ENCODE measurements at regions not wholly inside any gene's neighbourhood (a gene's known extent, or its start where the extent isn't known, plus 50 kb on each side); places are given as distances from the start of the nearest gene placed in this dataset.
"Not testable (repeated sequence)": the region's sequence is repeated elsewhere in the genome, so short reads cannot be mapped to it uniquely, and the experiment has no call there.

DNA sequence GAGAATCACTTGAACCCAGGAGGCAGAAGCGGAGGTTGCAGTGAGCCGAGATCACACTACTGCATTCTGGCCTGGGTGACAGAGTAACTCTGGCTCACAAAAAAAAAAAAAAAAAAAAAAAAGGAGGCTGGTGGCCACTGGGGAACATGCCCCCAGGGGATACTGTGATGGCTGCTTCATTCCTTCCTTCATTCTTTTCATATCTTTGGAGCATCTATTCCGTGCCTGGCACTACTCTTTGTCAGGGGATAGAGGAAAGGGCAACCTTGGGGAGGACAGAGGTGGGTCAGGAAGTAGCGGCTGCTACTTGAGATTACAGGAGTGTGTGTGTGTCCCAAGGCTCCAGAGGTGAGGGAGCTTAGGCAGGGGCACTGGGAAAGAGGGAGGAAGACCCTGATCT lies 236.4 kb upstream of the NUPR2 start:
- 71% methylated on average over 4 of the region's 4 CpGs for WGBS
- H3K9me3 ChIP-seq (ENCODE audit: control insufficient read depth, low read length); H3K4me3 ChIP-seq (ENCODE audit: low read length); H3K27me3 ChIP-seq (ENCODE audit: control insufficient read depth, insufficient read depth); ATAC-seq; intact Hi-C loops (cut with DNase I); H3K4me1 ChIP-seq (ENCODE audit: control insufficient read depth, insufficient read depth, low read length); H3K27ac ChIP-seq (ENCODE audit: low read length); DNase-seq: not testable (repeated sequence)

DNA sequence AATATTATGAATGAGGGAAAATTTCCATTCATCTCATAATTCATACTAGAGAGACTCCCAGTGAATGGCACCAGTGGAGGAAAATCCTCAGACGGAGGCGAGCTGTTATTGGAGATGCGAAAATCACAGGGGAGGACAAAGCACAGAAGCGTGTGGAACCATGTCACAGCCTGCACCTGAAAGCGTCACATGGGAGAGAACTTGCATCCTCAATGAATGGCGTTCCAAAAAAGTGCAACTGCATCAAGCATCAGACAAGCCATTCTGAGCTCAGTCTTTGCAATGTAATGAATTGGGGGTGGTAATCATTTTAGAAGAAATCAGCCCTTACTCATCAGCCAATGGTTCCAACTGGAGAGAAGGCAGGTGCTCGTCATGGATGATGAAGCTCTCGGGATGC lies 235.0 kb upstream of the NUPR2 start:
- H3K27ac ChIP-seq (ENCODE audit: low read length); H3K9me3 ChIP-seq (ENCODE audit: control insufficient read depth, low read length); DNase-seq; H3K4me1 ChIP-seq (ENCODE audit: control insufficient read depth, insufficient read depth, low read length); intact Hi-C loops (cut with DNase I); ATAC-seq; H3K27me3 ChIP-seq (ENCODE audit: control insufficient read depth, insufficient read depth); H3K4me3 ChIP-seq (ENCODE audit: low read length): not testable (repeated sequence)
- WGBS, result 75% methylated on average over 8 of the region's 8 CpGs

DNA sequence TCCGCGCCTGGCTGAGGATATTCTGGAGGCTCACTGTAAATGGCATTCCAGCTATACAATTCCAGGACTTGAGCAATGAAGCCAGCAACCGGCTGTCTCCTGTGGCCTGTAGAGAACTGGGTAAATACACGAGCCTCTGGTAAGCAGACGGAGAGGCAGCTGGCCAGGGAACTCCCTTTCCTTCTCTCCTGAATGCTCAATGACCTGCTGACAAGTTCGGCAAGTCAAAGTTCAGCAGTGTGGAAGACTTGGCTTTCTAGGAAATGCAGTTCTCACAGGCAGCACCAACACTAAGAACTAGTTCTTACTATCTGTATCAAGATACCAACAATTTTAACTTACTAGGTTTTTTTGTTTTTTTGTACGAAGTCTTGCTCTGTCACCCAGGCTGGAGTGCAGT lies 232.1 kb upstream of the NUPR2 start:
- WGBS, result 79% methylated on average over 7 of the region's 7 CpGs
- H3K4me1 ChIP-seq (ENCODE audit: control insufficient read depth, insufficient read depth, low read length); H3K27me3 ChIP-seq (ENCODE audit: control insufficient read depth, insufficient read depth); H3K27ac ChIP-seq (ENCODE audit: low read length); ATAC-seq; DNase-seq; H3K9me3 ChIP-seq (ENCODE audit: control insufficient read depth, low read length); intact Hi-C loops (cut with DNase I); H3K4me3 ChIP-seq (ENCODE audit: low read length): not testable (repeated sequence)

DNA sequence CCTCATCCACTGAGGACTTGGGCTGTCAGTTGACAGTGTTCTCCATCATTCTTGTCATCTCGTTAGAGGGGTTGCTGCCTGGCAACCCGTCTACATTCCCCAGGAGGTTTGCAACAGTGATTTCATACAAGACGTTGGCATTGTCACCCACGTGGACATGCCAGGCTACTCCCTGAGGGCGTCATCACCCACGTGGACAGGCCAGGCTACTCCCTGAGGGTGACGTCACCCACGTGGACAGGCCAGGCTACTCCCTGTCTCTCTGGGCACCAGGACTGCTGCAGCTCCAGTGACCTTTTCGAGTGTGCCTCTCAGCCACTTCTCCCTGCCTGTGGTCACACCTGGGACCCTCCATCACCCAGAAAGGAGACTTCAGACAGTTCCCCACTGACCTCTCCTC lies 212.1 kb upstream of the NUPR2 start:
- H3K27me3 ChIP-seq (ENCODE audit: control insufficient read depth, insufficient read depth); H3K27ac ChIP-seq (ENCODE audit: low read length); H3K4me3 ChIP-seq (ENCODE audit: low read length); DNase-seq; H3K9me3 ChIP-seq (ENCODE audit: control insufficient read depth, low read length); H3K4me1 ChIP-seq (ENCODE audit: control insufficient read depth, insufficient read depth, low read length); intact Hi-C loops (cut with DNase I); ATAC-seq: not testable (repeated sequence)
- WGBS, result 70% methylated on average over 9 of the region's 9 CpGs

DNA sequence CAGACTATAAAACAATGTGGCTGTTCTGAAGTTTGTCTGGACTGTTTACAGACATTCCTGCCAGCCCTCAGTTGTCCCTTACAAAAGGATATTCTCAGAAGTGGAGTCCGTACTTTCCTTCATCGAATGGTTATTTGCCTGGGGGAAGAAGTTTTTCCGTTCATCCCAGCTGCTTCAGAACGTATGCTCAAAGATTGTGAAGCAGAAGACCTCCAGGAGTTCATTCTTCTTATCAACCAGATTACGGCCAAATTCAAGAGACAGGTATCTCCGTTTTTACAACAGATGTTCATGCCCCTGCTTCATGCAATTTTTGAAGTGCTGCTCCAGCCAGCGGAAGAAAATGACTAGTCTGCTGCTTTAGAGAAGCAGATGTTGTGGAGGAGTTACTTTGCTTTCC lies 174.3 kb upstream of the NUPR2 start:
- Histone ChIP-seq H3K9me3 (ENCODE audit: control insufficient read depth, low read length) (no peaks in the 10 kb centered on the region), H3K27me3 (ENCODE audit: control insufficient read depth, insufficient read depth) (no peaks in the 10 kb centered on the region), H3K27ac (ENCODE audit: low read length) (no peak overlapping the region), H3K4me3 (ENCODE audit: low read length) (no peak overlapping the region), H3K4me1 (ENCODE audit: control insufficient read depth, insufficient read depth, low read length) (no peaks in the 10 kb centered on the region)
- DNase-seq (no peak), ATAC-seq (no peak)
- intact Hi-C loops (cut with DNase I), result no loop called here
- 70% methylated on average over 7 of the region's 7 CpGs for WGBS

DNA sequence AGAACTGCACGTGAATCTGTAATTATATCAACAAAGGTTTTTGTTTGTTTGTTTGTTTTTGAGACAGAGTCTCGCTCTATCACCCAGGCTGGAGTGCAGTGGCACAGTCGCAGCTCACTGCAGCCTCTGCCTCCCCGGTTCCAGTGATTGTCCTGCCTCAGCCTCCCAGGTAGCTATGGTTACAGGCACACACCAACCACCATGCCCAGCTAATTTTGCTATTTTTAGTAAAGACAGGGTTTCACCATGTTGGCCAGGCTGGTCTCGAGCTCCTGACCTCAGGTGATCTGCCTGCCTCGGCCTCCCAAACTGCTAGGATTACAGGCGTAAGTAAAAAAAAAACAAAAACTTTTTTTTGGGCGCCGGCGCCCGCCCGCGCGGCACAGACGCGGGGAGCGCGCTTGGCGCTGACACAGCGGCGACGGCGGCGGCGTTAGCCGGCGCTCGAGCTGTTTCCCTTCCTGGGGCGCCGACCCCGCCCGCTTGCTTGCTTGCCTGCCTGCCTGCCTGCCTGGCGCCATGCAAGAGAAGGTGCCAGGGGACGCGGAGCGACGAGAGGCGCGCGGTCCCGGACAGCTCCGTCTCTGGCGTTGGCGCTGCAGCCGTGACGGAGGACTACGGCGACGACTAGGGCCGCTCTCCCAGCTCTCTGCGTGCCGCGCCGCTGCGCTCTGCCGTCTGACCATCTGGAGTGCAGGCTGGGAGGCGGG lies 171.4 kb upstream of the NUPR2 start:
- no peak overlapping the region for H3K27ac ChIP-seq (ENCODE audit: low read length)
- 3% methylated on average over 57 of the region's 57 CpGs for WGBS
- ATAC-seq, result peak; percentile 52 to 72
- H3K27me3 ChIP-seq (ENCODE audit: control insufficient read depth, insufficient read depth), result no peaks in the 10 kb centered on the region
- H3K4me1 ChIP-seq (ENCODE audit: control insufficient read depth, insufficient read depth, low read length), result no peaks in the 10 kb centered on the region
- H3K9me3 ChIP-seq (ENCODE audit: control insufficient read depth, low read length), result no peaks in the 10 kb centered on the region
- peak in 2 of 3 donors; percentile 32 to 73 for DNase-seq
- peak overlapping the region; percentile 3 for H3K4me3 ChIP-seq (ENCODE audit: low read length)
- intact Hi-C loops (cut with DNase I), result no loop called here

DNA sequence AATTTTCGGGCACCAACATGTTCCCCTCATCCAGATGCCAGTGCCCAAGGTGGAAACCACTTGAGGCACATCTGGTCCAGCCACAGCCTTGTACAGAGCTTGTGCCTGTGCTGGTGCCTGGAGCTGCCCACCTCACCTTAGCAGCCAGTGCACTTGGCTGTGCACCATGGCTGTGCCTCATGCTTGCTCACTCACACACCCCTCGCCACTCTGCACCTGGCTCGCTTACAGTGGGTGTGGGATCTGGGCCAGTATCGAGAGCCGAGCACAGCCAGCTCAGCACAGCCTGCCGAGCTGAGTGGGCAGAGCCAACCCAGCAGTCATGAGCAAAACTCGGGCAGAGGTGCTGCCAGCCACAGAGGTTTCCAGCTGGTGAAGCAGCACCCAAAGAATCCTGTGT lies 139.9 kb upstream of the NUPR2 start:
- no peak overlapping the region for H3K4me3 ChIP-seq (ENCODE audit: low read length)
- DNase-seq (no peak), ATAC-seq (no peak)
- H3K27me3 ChIP-seq (ENCODE audit: control insufficient read depth, insufficient read depth), result no peaks in the 10 kb centered on the region
- H3K4me1 ChIP-seq (ENCODE audit: control insufficient read depth, insufficient read depth, low read length), result no peaks in the 10 kb centered on the region
- no peak overlapping the region for H3K27ac ChIP-seq (ENCODE audit: low read length)
- no peaks in the 10 kb centered on the region for H3K9me3 ChIP-seq (ENCODE audit: control insufficient read depth, low read length)
- WGBS, result 61% methylated on average over 7 of the region's 7 CpGs
- intact Hi-C loops (cut with DNase I), result no loop called here

DNA sequence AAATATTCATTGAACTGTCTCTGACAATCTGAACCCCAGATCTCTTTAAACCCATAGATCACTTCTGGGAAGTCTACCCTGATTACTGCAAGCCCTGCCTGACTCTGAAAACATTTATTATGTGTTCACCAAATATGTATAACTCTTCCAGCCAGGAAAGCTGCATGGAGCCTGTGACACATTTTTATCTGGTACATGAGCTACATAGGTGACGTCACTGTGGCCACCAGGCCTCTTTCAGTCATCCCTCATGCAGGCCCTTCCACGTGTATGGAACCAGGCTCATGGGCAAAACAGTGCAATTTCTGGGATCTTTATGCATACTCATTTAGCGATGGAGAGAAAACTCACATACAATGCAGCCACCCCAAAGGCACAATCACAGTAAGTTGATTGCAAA lies 133.9 kb upstream of the NUPR2 start:
- no peak overlapping the region for H3K4me3 ChIP-seq (ENCODE audit: low read length)
- no peaks in the 10 kb centered on the region for H3K27me3 ChIP-seq (ENCODE audit: control insufficient read depth, insufficient read depth)
- H3K4me1 ChIP-seq (ENCODE audit: control insufficient read depth, insufficient read depth, low read length), result no peaks in the 10 kb centered on the region
- DNase-seq (no peak), ATAC-seq (no peak)
- no peak overlapping the region for H3K27ac ChIP-seq (ENCODE audit: low read length)
- 56% methylated on average over 3 of the region's 3 CpGs for WGBS
- intact Hi-C loops (cut with DNase I), result no loop called here
- H3K9me3 ChIP-seq (ENCODE audit: control insufficient read depth, low read length), result no peaks in the 10 kb centered on the region

DNA sequence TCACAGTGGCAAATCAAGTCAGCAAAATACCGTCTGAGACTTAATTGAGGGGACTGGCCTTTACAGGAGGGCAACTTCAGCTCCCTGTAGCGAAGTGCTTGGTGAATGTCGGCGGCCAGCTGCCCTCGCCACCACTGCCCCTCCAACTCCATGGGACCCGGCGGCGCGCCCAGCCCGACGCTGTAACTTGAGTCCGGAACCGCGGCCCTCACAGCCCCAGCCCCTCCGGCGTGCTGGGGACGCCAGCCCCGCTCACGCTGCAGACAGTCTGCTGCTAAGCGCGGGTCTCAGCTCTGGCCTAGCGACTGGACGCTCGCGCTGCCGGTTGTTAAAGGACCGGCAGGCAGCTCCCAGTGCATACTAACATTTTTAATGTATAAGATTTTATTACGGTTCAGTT lies 113.4 kb upstream of the NUPR2 start:
- 16% methylated on average over 28 of the region's 28 CpGs for WGBS
- Histone ChIP-seq H3K27me3 (ENCODE audit: control insufficient read depth, insufficient read depth) (peaks cover 2% of the 10 kb centered on the region), H3K9me3 (ENCODE audit: control insufficient read depth, low read length) (no peaks in the 10 kb centered on the region), H3K4me3 (ENCODE audit: low read length) (no peak overlapping the region), H3K27ac (ENCODE audit: low read length) (no peak overlapping the region), H3K4me1 (ENCODE audit: control insufficient read depth, insufficient read depth, low read length) (no peaks in the 10 kb centered on the region)
- no peak for ATAC-seq
- DNase-seq, result no peak
- intact Hi-C loops (cut with DNase I), result no loop called here

DNA sequence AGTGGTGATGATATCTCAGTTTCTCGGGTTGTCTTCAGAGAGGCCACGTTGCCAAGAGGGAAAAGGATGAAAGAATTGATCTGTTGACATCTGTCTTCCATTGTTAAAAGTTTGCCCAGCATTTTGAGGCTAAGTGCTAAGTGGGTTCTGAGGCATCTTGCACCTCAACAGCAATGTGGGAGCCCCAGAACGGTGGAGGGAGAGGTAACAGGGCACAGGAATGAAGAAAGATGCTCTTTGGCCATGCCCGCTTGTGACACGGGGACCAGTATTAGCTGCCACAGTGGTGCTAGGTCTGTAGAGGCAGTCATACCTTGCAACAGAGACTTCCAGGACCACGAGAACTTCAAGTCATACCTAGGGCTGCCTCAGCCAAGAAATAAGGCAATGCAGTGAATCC lies 106.6 kb upstream of the NUPR2 start:
- no peak for ATAC-seq
- Histone ChIP-seq H3K9me3 (ENCODE audit: control insufficient read depth, low read length) (no peaks in the 10 kb centered on the region), H3K27ac (ENCODE audit: low read length) (no peak overlapping the region), H3K4me3 (ENCODE audit: low read length) (no peak overlapping the region), H3K27me3 (ENCODE audit: control insufficient read depth, insufficient read depth) (no peaks in the 10 kb centered on the region), H3K4me1 (ENCODE audit: control insufficient read depth, insufficient read depth, low read length) (no peaks in the 10 kb centered on the region)
- intact Hi-C loops (cut with DNase I), result no loop called here
- WGBS, result 59% methylated on average over 6 of the region's 6 CpGs
- no peak for DNase-seq

DNA sequence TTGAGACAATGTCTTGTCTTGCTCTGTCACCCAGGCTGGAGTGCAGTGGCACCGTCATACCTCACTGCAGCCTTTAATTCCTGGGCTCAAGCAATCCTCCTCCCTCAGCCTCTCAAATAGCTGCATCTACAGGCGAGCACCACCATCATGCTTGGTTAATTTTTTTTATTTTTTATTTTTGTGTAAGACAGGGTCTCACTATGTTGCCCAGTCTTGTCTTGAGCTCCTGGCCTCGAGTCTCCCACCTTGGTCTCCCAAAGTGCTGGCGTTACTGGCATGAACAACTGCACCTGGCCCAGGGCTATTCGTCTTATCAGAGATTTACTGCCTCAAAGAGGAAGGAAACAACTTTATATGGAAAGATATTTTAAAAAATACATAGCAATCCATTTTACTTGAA lies 102.8 kb upstream of the NUPR2 start:
- intact Hi-C loops (cut with DNase I), result no loop called here
- Histone ChIP-seq H3K9me3 (ENCODE audit: control insufficient read depth, low read length) (no peaks in the 10 kb centered on the region), H3K4me1 (ENCODE audit: control insufficient read depth, insufficient read depth, low read length) (no peaks in the 10 kb centered on the region), H3K27ac (ENCODE audit: low read length) (no peak overlapping the region), H3K27me3 (ENCODE audit: control insufficient read depth, insufficient read depth) (no peaks in the 10 kb centered on the region), H3K4me3 (ENCODE audit: low read length) (no peak overlapping the region)
- DNase-seq, result no peak
- no peak for ATAC-seq
- WGBS, result 32% methylated on average over 5 of the region's 5 CpGs

DNA sequence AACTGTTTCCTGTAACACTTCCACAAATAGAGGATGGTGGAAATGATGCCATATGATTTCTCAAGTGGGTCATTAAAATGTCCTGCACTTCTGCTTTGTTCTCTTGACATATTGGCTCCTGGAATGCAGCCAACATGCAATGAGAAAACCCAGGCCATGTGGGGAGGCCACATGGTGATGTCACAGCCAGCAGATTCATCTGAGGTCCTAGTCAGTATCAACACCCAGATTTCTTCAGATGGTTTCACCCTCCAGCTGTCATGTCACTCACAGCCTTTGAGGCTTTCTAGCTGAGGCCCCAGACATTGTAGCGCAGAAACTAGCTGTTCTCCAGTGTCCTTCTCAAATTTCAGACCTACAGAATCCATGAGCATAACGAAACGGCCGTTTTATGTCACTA lies 102.3 kb upstream of the NUPR2 start:
- ATAC-seq (no peak), DNase-seq (no peak)
- Histone ChIP-seq H3K9me3 (ENCODE audit: control insufficient read depth, low read length) (no peaks in the 10 kb centered on the region), H3K4me1 (ENCODE audit: control insufficient read depth, insufficient read depth, low read length) (no peaks in the 10 kb centered on the region), H3K4me3 (ENCODE audit: low read length) (no peak overlapping the region), H3K27ac (ENCODE audit: low read length) (no peak overlapping the region), H3K27me3 (ENCODE audit: control insufficient read depth, insufficient read depth) (no peaks in the 10 kb centered on the region)
- intact Hi-C loops (cut with DNase I), result no loop called here
- WGBS, result 72% methylated on average over 4 of the region's 4 CpGs

Measured in right cardiac atrium (tissue), 5 donors.